ENCODE measurements at regions not wholly inside any gene's neighbourhood (a gene's known extent, or its start where the extent isn't known, plus 50 kb on each side); places are given as distances from the start of the nearest gene placed in this dataset.

GRCh38 chr14:98543074-98543473, 728.9 kb downstream of the BCL11B start:
- H3K36me3 ChIP-seq, result no peaks in the 10 kb centered on the region
- no peak for ATAC-seq (ENCODE audit: insufficient number of reproducible peaks, low FRiP score, low read depth)
- DNase-seq (ENCODE audit: low spot score), result no peak
- H3K4me3 ChIP-seq, result no peak overlapping the region
- H3K27me3 ChIP-seq (replicated peaks; ENCODE audit: insufficient read depth), result no peaks in the 10 kb centered on the region
- H3K9me3 ChIP-seq, result no peaks in the 10 kb centered on the region
- H3K4me1 ChIP-seq (ENCODE audit: control insufficient read depth in 1 of 2, low read depth in 2 of 2), result no peaks in the 10 kb centered on the region
- no peak for TF ChIP-seq CTCF (IDR thresholded peaks at IDR 0.05)
- no peak overlapping the region for H3K27ac ChIP-seq

- Histone ChIP-seq H3K4me3 (no peak overlapping the region), H3K27ac (no peak overlapping the region), H3K36me3 (no peaks in the 10 kb centered on the region), H3K27me3 (replicated peaks; ENCODE audit: insufficient read depth) (no peaks in the 10 kb centered on the region), H3K9me3 (no peaks in the 10 kb centered on the region), H3K4me1 (ENCODE audit: control insufficient read depth in 1 of 2, low read depth in 2 of 2) (no peaks in the 10 kb centered on the region)
- ATAC-seq (ENCODE audit: insufficient number of reproducible peaks, low FRiP score, low read depth) (no peak), DNase-seq (ENCODE audit: low spot score) (no peak)
- TF ChIP-seq CTCF (IDR thresholded peaks at IDR 0.05), result no peak
Measured at GRCh38 chr14:98544174-98544573, 727.8 kb downstream of the BCL11B start.

- ATAC-seq (ENCODE audit: insufficient number of reproducible peaks, low FRiP score, low read depth), result no peak
- no peak for TF ChIP-seq CTCF (IDR thresholded peaks at IDR 0.05)
- no peak for DNase-seq (ENCODE audit: low spot score)
- Histone ChIP-seq H3K27ac (no peak overlapping the region), H3K9me3 (no peaks in the 10 kb centered on the region), H3K36me3 (no peaks in the 10 kb centered on the region), H3K4me3 (no peak overlapping the region), H3K27me3 (replicated peaks; ENCODE audit: insufficient read depth) (no peaks in the 10 kb centered on the region), H3K4me1 (ENCODE audit: control insufficient read depth in 1 of 2, low read depth in 2 of 2) (no peaks in the 10 kb centered on the region)
Measured at GRCh38 chr14:98545181-98545580, 726.8 kb downstream of the BCL11B start.

- no peaks in the 10 kb centered on the region for H3K9me3 ChIP-seq
- H3K4me3 ChIP-seq, result no peak overlapping the region
- H3K27me3 ChIP-seq (replicated peaks; ENCODE audit: insufficient read depth), result no peaks in the 10 kb centered on the region
- TF ChIP-seq CTCF (IDR thresholded peaks at IDR 0.05), result no peak
- H3K27ac ChIP-seq, result no peak overlapping the region
- H3K36me3 ChIP-seq, result no peaks in the 10 kb centered on the region
- ATAC-seq (ENCODE audit: insufficient number of reproducible peaks, low FRiP score, low read depth) (no peak), DNase-seq (ENCODE audit: low spot score) (no peak)
- H3K4me1 ChIP-seq (ENCODE audit: control insufficient read depth in 1 of 2, low read depth in 2 of 2), result no peaks in the 10 kb centered on the region
Measured at GRCh38 chr14:98548071-98548686, 723.8 kb downstream of the BCL11B start.

- H3K27ac ChIP-seq, result no peak overlapping the region
- no peak for ATAC-seq (ENCODE audit: insufficient number of reproducible peaks, low FRiP score, low read depth)
- no peak for TF ChIP-seq CTCF (IDR thresholded peaks at IDR 0.05)
- no peaks in the 10 kb centered on the region for H3K27me3 ChIP-seq (replicated peaks; ENCODE audit: insufficient read depth)
- H3K36me3 ChIP-seq, result no peaks in the 10 kb centered on the region
- no peak for DNase-seq (ENCODE audit: low spot score)
- no peaks in the 10 kb centered on the region for H3K4me1 ChIP-seq (ENCODE audit: control insufficient read depth in 1 of 2, low read depth in 2 of 2)
- H3K9me3 ChIP-seq, result no peaks in the 10 kb centered on the region
- H3K4me3 ChIP-seq, result no peak overlapping the region
Measured at GRCh38 chr14:98551028-98551427, 721.0 kb downstream of the BCL11B start.
